Osteocyte (in vitro differentiated cells): ENCODE measurements at regions not wholly inside any gene's neighbourhood (a gene's known extent, or its start where the extent isn't known, plus 50 kb on each side); places are given as distances from the start of the nearest gene placed in this dataset.
A peak's percentile ranks its signal among the peaks of the same experiment; 100 is the strongest.

Source experiments
- DNase-seq: peaks from one replicate; pipeline ENCODE4 v3.0.0; 2021; ENCODE audit warnings: mixed read lengths; ENCODE audit not compliant: unreplicated experiment; ENCODE audit errors: extremely low spot score
- H3K27ac Mint-ChIP-seq: one replicate; pipeline ENCODE4 v1.8.0; 2021; ENCODE audit warnings: mild to moderate bottlenecking, mixed read lengths; ENCODE audit not compliant: unreplicated experiment
- H3K27me3 Mint-ChIP-seq: one replicate; pipeline ENCODE4 v1.8.0; 2021; ENCODE audit warnings: mixed read lengths; ENCODE audit not compliant: unreplicated experiment
- H3K36me3 Mint-ChIP-seq: one replicate; pipeline ENCODE4 v1.8.0; 2021; ENCODE audit warnings: mixed read lengths; ENCODE audit not compliant: unreplicated experiment
- H3K4me1 Mint-ChIP-seq: one replicate; pipeline ENCODE4 v1.8.0; 2021; ENCODE audit warnings: mixed read lengths; ENCODE audit not compliant: unreplicated experiment
- H3K4me3 Mint-ChIP-seq: one replicate; pipeline ENCODE4 v1.8.0; 2021; ENCODE audit warnings: mild to moderate bottlenecking, moderate library complexity, mixed read lengths; ENCODE audit not compliant: unreplicated experiment
- H3K9me3 Mint-ChIP-seq: one replicate; pipeline ENCODE4 v1.8.0; 2021; ENCODE audit warnings: mixed read lengths; ENCODE audit not compliant: unreplicated experiment
- TF ChIP-seq, protein P1 (sequence below): fragments of 200-600 bp; sonication (generic); IDR thresholded peaks from 2 replicates; pipeline ENCODE4 v1.5.0; 2021; ENCODE audit warnings: antibody characterized with exemption, mild to moderate bottlenecking, moderate library complexity

DNA sequence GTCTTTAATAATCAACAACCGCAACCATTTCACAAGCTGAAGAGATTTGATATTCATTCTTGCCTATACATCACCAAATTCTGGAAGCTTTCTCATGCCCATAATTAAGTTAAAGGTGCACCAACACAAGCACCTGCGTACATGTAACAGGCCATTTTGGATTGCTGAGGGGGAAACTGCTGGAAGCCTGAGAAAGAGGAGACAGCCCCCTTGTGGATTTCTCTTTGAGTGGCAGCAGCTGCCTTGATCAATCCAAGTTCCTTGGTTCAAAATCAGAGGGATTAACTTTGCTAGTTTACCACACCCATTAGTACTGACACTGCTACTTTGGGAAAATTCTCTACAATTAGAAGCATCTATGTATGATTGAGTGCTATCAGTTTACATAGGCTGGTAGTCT is 321.1 kb downstream of the NOVA1 start:
- Mint-ChIP-seq H3K36me3 (no peaks in the 10 kb centered on the region), H3K27ac (no peak overlapping the region), H3K4me3 (no peak overlapping the region), H3K4me1 (peaks cover under 1% of the 10 kb centered on the region), H3K27me3 (no peaks in the 10 kb centered on the region), H3K9me3 (peaks cover 12% of the 10 kb centered on the region)
- TF ChIP-seq, protein P1, sequence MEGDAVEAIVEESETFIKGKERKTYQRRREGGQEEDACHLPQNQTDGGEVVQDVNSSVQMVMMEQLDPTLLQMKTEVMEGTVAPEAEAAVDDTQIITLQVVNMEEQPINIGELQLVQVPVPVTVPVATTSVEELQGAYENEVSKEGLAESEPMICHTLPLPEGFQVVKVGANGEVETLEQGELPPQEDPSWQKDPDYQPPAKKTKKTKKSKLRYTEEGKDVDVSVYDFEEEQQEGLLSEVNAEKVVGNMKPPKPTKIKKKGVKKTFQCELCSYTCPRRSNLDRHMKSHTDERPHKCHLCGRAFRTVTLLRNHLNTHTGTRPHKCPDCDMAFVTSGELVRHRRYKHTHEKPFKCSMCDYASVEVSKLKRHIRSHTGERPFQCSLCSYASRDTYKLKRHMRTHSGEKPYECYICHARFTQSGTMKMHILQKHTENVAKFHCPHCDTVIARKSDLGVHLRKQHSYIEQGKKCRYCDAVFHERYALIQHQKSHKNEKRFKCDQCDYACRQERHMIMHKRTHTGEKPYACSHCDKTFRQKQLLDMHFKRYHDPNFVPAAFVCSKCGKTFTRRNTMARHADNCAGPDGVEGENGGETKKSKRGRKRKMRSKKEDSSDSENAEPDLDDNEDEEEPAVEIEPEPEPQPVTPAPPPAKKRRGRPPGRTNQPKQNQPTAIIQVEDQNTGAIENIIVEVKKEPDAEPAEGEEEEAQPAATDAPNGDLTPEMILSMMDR = no peak
- DNase-seq = no peak

DNA sequence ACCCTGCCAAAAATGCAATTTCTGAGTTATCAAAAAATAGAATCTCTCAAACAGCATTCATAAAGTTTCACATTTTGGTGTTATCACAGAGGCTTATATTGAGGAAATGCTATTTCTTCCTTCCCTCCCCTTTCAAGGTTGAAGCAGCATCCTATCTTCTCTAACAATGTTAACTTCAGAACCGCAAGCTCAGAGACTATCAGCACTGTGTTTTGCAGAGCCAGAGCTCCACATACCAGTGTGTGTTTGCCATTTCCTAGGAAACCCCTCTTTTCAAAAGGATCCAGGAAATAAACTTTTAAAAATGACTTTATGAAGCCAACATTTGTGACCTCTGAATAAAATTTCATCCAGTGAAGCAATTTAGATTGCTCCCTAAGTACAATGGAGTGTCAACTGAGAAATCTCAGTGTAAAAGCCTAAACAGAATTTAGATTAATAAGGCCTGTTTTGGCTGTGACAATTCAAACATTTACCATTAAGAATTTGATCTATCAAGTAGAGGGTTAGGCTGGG is 332.6 kb downstream of the NOVA1 start:
- no peak overlapping the region for H3K27ac Mint-ChIP-seq
- H3K36me3 Mint-ChIP-seq = no peaks in the 10 kb centered on the region
- TF ChIP-seq, protein P1 = no peak
- no peak overlapping the region for H3K4me3 Mint-ChIP-seq
- no peaks in the 10 kb centered on the region for H3K27me3 Mint-ChIP-seq
- H3K4me1 Mint-ChIP-seq = no peaks in the 10 kb centered on the region
- DNase-seq = no peak
- peaks cover 11% of the 10 kb centered on the region for H3K9me3 Mint-ChIP-seq

DNA sequence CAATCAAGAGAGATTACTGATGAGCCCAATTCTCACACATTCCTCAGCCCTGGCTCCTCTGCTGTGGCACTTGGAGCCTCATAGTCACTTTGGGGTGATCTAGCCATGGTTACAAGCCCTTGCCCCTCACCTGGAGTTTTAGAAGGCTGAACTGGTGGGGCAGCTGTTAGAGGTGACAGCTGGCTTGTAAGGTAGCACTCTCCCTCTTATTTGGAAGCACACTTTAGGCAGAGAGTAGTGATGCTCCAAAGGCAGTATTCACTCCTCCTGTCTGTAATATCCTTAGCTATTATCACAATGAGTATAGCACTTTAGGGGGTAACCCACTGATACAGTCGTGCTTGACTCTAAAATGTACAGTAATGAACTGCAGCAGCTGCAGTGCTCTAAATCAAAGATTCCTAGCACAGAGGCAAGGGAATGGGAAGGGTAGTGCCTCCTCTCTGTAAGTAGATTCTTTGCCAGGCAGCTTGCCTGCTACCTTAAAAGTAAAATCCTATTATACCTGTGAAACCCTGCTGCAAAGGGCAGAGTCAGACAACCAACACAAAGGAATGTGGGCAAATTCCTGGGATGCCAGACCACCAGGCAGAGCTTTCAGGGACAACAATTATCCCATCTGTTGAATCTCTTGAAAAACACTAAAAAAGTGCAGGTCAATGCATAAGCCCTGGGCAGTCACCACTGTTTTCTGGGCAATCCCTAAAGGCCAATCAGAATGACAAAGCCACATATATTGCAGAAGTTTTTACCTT is 336.3 kb downstream of the NOVA1 start:
- DNase-seq = no peak
- no peak overlapping the region for H3K4me3 Mint-ChIP-seq
- no peaks in the 10 kb centered on the region for H3K36me3 Mint-ChIP-seq
- H3K27ac Mint-ChIP-seq = no peak overlapping the region
- peaks cover 4% of the 10 kb centered on the region for H3K9me3 Mint-ChIP-seq
- no peaks in the 10 kb centered on the region for H3K4me1 Mint-ChIP-seq
- no peaks in the 10 kb centered on the region for H3K27me3 Mint-ChIP-seq
- TF ChIP-seq, protein P1 = no peak

DNA sequence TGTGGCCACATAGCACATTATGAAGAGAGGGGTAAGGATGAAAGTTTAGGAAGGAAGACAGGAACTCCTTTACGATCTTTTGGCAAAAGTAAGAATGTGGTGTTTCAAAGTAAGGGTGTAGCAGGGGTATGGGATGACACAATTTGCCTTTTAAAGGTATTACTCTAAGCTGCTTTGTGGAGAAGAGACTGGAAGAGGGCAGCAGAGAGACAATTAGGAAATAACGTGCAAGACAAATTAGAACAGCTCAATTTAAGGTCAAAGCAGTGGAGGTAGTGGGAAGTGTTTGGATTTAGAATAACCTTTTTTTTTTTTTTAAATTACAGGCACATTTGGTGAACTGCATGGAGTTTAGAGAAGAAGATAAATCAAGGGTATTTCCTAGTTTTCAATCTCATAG is 342.6 kb downstream of the NOVA1 start:
- Mint-ChIP-seq H3K27ac (no peak overlapping the region), H3K9me3 (no peaks in the 10 kb centered on the region), H3K4me1 (no peaks in the 10 kb centered on the region), H3K36me3 (no peaks in the 10 kb centered on the region), H3K27me3 (peaks cover 2% of the 10 kb centered on the region), H3K4me3 (no peak overlapping the region)
- DNase-seq = no peak
- TF ChIP-seq, protein P1 = peak; percentile 8

DNA sequence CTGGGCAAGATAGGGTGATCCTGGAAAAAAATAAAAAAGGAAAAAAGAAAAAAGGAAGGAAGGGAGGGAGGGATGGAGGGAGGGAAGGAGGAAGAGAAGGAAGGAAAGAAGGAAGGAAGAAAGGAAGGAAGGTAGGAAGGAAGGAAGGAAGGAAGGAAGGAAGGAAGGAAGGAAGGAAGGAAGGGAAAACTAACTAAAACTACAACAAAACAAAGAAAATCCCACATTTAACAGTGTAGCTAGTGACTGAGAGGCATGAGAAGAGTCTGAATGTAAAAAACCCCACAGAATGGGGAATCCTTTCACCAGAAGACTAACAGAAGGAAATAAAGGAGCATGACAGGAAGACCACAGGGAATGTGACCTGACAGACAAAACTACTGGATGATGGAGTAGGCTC is 345.7 kb downstream of the NOVA1 start:
- H3K27ac Mint-ChIP-seq = no peak overlapping the region
- TF ChIP-seq, protein P1 = no peak
- H3K4me3 Mint-ChIP-seq = no peak overlapping the region

More for the DNA sequence above, 345.7 kb downstream of the NOVA1 start:
- no peak for DNase-seq
- Mint-ChIP-seq H3K4me1 (no peaks in the 10 kb centered on the region), H3K36me3 (no peaks in the 10 kb centered on the region), H3K9me3 (no peaks in the 10 kb centered on the region), H3K27me3 (peaks cover 2% of the 10 kb centered on the region)
